WTC11 (cell line): ENCODE measurements at regions not wholly inside any gene's neighbourhood (a gene's known extent, or its start where the extent isn't known, plus 50 kb on each side); places are given as distances from the start of the nearest gene placed in this dataset.

ENCODE experiments used
- ATAC-seq: fragments of 200-7000 bp; cut with Tn5 transposase; 2 replicates; pipeline ENCODE4 v1.10.0; 2021; ENCODE audit warnings: mild to moderate bottlenecking, moderate library complexity
- CTCF ChIA-PET: fragments of 300-600 bp; sonication (Branson Sonifier 250); formaldehyde crosslinking; loops from one replicate; lab custom pipeline; 2021; ENCODE audit warnings: antibody characterized with exemption; lab: Charles Lee
- POLR2A ChIA-PET: fragments of 350-600 bp; sonication (Branson Sonifier 250); formaldehyde crosslinking; loops from one replicate; lab custom pipeline; 2021; ENCODE audit warnings: antibody characterized with exemption; lab: Charles Lee
- DNase-seq: peaks from one replicate; pipeline ENCODE4 v3.0.0; 2021; ENCODE audit warnings: low spot score
- H3K27ac Mint-ChIP-seq: 2 replicates; pipeline ENCODE4 v1.8.0; 2021; ENCODE audit warnings: mixed read lengths
- H3K27me3 Mint-ChIP-seq: 2 replicates; pipeline ENCODE4 v1.8.0; 2021; ENCODE audit warnings: low read depth, mild to moderate bottlenecking, moderate library complexity, mixed read lengths
- H3K36me3 Mint-ChIP-seq: 2 replicates; pipeline ENCODE4 v1.8.0; 2021; ENCODE audit warnings: mixed read lengths
- H3K4me1 Mint-ChIP-seq: 2 replicates; pipeline ENCODE4 v1.8.0; 2022; ENCODE audit warnings: mixed read lengths
- H3K4me3 Mint-ChIP-seq: 2 replicates; pipeline ENCODE4 v1.8.0; 2021; ENCODE audit warnings: mild to moderate bottlenecking, moderate library complexity, mixed read lengths
- H3K9me3 Mint-ChIP-seq: 2 replicates; pipeline ENCODE4 v1.8.0; 2021; ENCODE audit warnings: mixed read lengths
- CBFB ChIP-seq: sonication (generic); formaldehyde crosslinking; IDR thresholded peaks from 2 replicates; pipeline ENCODE4 v1.8.1; 2022; ENCODE audit warnings: mild to moderate bottlenecking, low read depth, missing genetic modification reagents
- E2F4 ChIP-seq: sonication (generic); formaldehyde crosslinking; IDR thresholded peaks from 2 replicates; pipeline ENCODE4 v1.8.1; 2022; ENCODE audit warnings: low read depth, mild to moderate bottlenecking, moderate library complexity, missing genetic modification reagents, borderline replicate concordance
- ERG ChIP-seq: fragments of 250-450 bp; sonication (Bioruptor Pico); IDR thresholded peaks from 2 replicates; pipeline ENCODE4 v1.8.0; 2021; ENCODE audit warnings: mild to moderate bottlenecking
- ESRRA ChIP-seq: sonication (generic); formaldehyde crosslinking; IDR thresholded peaks from 2 replicates; pipeline ENCODE4 v1.8.1; 2022; ENCODE audit warnings: mild to moderate bottlenecking, missing genetic modification reagents, borderline replicate concordance
- FOXJ3 ChIP-seq: sonication (generic); formaldehyde crosslinking; IDR thresholded peaks from 2 replicates; pipeline ENCODE4 v1.9.0; 2021; ENCODE audit warnings: missing genetic modification reagents, mild to moderate bottlenecking, borderline replicate concordance
- HMGA2 ChIP-seq: fragments of 250-450 bp; sonication (Bioruptor Pico); IDR thresholded peaks from 2 replicates; pipeline ENCODE4 v1.4.0; 2021; ENCODE audit warnings: mild to moderate bottlenecking, moderate library complexity
- KAT7 ChIP-seq: sonication (generic); formaldehyde crosslinking; IDR thresholded peaks from 2 replicates; pipeline ENCODE4 v1.8.1; 2023; ENCODE audit warnings: missing genetic modification reagents, mild to moderate bottlenecking, borderline replicate concordance
- NR1H2 ChIP-seq: sonication (generic); formaldehyde crosslinking; IDR thresholded peaks from 2 replicates; pipeline ENCODE4 v1.9.0; 2021; ENCODE audit warnings: mild to moderate bottlenecking, moderate library complexity, missing genetic modification reagents
- NR3C1 ChIP-seq: sonication (generic); formaldehyde crosslinking; conservative IDR thresholded peaks from 2 replicates; pipeline ENCODE4 v1.8.1; 2023; ENCODE audit warnings: low read depth, mild to moderate bottlenecking, missing genetic modification reagents
- PRRX2 ChIP-seq: fragments of 250-450 bp; sonication (Bioruptor Pico); IDR thresholded peaks from 2 replicates; pipeline ENCODE4 v1.8.0; 2021; ENCODE audit warnings: mild to moderate bottlenecking
- RELA ChIP-seq: sonication (generic); formaldehyde crosslinking; IDR thresholded peaks from 2 replicates; pipeline ENCODE4 v1.8.1; 2022; ENCODE audit warnings: missing genetic modification reagents, mild to moderate bottlenecking, borderline replicate concordance
- SP1 ChIP-seq: sonication (generic); formaldehyde crosslinking; conservative IDR thresholded peaks from 2 replicates; pipeline ENCODE4 v1.8.1; 2022; ENCODE audit warnings: missing genetic modification reagents
- ZNF121 ChIP-seq: sonication (generic); formaldehyde crosslinking; IDR thresholded peaks from 2 replicates; pipeline ENCODE4 v1.8.0; 2023; ENCODE audit warnings: missing genetic modification reagents
- ZNF512 ChIP-seq: sonication (generic); formaldehyde crosslinking; IDR thresholded peaks from 2 replicates; pipeline ENCODE4 v1.8.1; 2022; ENCODE audit warnings: missing genetic modification reagents, borderline replicate concordance
- TF ChIP-seq, protein P1 (sequence below): fragments of 250-450 bp; sonication (Bioruptor Pico); IDR thresholded peaks from 2 replicates; pipeline ENCODE4 v1.9.0; 2021; ENCODE audit warnings: mild to moderate bottlenecking, borderline replicate concordance
- TF ChIP-seq, protein P2 (sequence below): sonication (generic); formaldehyde crosslinking; IDR thresholded peaks from 2 replicates; pipeline ENCODE4 v1.8.1; 2022; ENCODE audit warnings: low read depth, missing genetic modification reagents, borderline replicate concordance
- TF ChIP-seq, protein P3 (sequence below): sonication (generic); formaldehyde crosslinking; IDR thresholded peaks from 2 replicates; pipeline ENCODE4 v1.8.1; 2023; ENCODE audit warnings: mild to moderate bottlenecking, missing genetic modification reagents
- TF ChIP-seq, protein P4 (sequence below): sonication (generic); formaldehyde crosslinking; IDR thresholded peaks from 2 replicates; pipeline ENCODE4 v1.8.0; 2022; ENCODE audit warnings: missing genetic modification reagents

GRCh38 chr9:104412238-104412637, 91.8 kb upstream of the OR13F1 start (continued):
- TF ChIP-seq E2F4 (no peak), NR1H2 (CRISPR knock-in tag) (no peak), HMGA2 (no peak), ESRRA (no peak), FOXJ3 (CRISPR knock-in tag) (no peak)
- TF ChIP-seq, protein P1, sequence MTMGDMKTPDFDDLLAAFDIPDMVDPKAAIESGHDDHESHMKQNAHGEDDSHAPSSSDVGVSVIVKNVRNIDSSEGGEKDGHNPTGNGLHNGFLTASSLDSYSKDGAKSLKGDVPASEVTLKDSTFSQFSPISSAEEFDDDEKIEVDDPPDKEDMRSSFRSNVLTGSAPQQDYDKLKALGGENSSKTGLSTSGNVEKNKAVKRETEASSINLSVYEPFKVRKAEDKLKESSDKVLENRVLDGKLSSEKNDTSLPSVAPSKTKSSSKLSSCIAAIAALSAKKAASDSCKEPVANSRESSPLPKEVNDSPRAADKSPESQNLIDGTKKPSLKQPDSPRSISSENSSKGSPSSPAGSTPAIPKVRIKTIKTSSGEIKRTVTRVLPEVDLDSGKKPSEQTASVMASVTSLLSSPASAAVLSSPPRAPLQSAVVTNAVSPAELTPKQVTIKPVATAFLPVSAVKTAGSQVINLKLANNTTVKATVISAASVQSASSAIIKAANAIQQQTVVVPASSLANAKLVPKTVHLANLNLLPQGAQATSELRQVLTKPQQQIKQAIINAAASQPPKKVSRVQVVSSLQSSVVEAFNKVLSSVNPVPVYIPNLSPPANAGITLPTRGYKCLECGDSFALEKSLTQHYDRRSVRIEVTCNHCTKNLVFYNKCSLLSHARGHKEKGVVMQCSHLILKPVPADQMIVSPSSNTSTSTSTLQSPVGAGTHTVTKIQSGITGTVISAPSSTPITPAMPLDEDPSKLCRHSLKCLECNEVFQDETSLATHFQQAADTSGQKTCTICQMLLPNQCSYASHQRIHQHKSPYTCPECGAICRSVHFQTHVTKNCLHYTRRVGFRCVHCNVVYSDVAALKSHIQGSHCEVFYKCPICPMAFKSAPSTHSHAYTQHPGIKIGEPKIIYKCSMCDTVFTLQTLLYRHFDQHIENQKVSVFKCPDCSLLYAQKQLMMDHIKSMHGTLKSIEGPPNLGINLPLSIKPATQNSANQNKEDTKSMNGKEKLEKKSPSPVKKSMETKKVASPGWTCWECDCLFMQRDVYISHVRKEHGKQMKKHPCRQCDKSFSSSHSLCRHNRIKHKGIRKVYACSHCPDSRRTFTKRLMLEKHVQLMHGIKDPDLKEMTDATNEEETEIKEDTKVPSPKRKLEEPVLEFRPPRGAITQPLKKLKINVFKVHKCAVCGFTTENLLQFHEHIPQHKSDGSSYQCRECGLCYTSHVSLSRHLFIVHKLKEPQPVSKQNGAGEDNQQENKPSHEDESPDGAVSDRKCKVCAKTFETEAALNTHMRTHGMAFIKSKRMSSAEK (CRISPR knock-in tag): no peak

DNA sequence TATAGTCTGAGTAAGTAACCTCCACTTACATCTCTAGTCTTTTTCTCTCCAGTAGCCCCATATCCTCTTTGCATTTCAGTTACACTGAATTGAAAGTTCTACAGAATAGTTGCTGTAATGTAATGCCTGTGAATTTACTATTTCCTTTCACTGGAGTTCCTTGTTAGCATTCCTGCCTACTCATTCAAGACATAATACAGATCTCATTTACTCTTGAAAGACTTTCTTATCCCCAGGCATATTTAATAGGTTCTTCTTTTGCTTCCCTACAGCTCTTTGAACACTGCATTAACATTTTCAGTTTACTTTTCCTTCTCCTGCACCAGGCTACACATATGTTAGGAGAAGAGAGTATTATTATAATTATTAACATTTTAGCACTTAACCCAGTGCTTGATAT, 87.6 kb upstream of the OR13F1 start:
- Mint-ChIP-seq H3K27me3 (no peaks in the 10 kb centered on the region), H3K9me3 (peaks cover 70% of the 10 kb centered on the region), H3K36me3 (peaks cover 41% of the 10 kb centered on the region), H3K4me1 (no peaks in the 10 kb centered on the region)
- ATAC-seq (no peak), DNase-seq (no peak)
- TF ChIP-seq PRRX2 (CRISPR knock-in tag) (no peak), RELA (CRISPR knock-in tag) (no peak), KAT7 (CRISPR knock-in tag) (no peak), ZNF512 (no peak)
- TF ChIP-seq, protein P2, sequence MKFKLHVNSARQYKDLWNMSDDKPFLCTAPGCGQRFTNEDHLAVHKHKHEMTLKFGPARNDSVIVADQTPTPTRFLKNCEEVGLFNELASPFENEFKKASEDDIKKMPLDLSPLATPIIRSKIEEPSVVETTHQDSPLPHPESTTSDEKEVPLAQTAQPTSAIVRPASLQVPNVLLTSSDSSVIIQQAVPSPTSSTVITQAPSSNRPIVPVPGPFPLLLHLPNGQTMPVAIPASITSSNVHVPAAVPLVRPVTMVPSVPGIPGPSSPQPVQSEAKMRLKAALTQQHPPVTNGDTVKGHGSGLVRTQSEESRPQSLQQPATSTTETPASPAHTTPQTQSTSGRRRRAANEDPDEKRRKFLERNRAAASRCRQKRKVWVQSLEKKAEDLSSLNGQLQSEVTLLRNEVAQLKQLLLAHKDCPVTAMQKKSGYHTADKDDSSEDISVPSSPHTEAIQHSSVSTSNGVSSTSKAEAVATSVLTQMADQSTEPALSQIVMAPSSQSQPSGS (CRISPR knock-in tag): no peak
- TF ChIP-seq, protein P3, sequence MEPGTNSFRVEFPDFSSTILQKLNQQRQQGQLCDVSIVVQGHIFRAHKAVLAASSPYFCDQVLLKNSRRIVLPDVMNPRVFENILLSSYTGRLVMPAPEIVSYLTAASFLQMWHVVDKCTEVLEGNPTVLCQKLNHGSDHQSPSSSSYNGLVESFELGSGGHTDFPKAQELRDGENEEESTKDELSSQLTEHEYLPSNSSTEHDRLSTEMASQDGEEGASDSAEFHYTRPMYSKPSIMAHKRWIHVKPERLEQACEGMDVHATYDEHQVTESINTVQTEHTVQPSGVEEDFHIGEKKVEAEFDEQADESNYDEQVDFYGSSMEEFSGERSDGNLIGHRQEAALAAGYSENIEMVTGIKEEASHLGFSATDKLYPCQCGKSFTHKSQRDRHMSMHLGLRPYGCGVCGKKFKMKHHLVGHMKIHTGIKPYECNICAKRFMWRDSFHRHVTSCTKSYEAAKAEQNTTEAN: no peak
- TF ChIP-seq, all 79 proteins: peak for 0
- Mint-ChIP-seq H3K4me3 (no peak overlapping the region), H3K27ac (no peak overlapping the region)
- ChIA-PET POLR2A (no interaction called here), CTCF (no interaction called here)

DNA sequence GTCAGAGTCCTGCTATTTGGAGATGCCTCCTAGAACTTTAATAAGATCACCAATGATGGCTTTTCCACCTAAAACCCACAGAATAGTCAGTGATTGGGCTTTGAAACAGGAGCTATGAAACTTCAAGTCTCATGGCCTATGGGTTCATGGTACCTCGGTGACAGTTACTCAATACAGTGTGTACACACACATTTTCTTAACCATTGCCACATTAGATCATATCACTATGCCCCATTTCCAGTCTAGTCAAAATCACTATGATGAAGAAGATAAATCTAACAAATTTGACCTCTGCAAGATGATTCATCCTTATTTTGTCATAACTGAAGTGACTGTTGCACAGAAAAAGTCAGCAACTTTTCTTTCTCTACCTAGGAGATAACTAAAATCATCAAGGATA, 86.8 kb upstream of the OR13F1 start:
- CTCF ChIA-PET: no interaction called here
- Mint-ChIP-seq H3K4me3 (no peak overlapping the region), H3K27ac (no peak overlapping the region), H3K9me3 (peaks cover 68% of the 10 kb centered on the region), H3K4me1 (no peaks in the 10 kb centered on the region), H3K27me3 (no peaks in the 10 kb centered on the region), H3K36me3 (peaks cover 39% of the 10 kb centered on the region)
- ATAC-seq: no peak
- POLR2A ChIA-PET: no interaction called here
- DNase-seq: no peak
- TF ChIP-seq ESRRA (no peak), PRRX2 (CRISPR knock-in tag) (no peak), ZNF121 (CRISPR knock-in tag) (no peak), SP1 (CRISPR knock-in tag) (no peak), ERG (CRISPR knock-in tag) (no peak), CBFB (no peak), NR3C1 (CRISPR knock-in tag) (no peak), NR1H2 (CRISPR knock-in tag) (no peak), RELA (CRISPR knock-in tag) (no peak)
- TF ChIP-seq, protein P4, sequence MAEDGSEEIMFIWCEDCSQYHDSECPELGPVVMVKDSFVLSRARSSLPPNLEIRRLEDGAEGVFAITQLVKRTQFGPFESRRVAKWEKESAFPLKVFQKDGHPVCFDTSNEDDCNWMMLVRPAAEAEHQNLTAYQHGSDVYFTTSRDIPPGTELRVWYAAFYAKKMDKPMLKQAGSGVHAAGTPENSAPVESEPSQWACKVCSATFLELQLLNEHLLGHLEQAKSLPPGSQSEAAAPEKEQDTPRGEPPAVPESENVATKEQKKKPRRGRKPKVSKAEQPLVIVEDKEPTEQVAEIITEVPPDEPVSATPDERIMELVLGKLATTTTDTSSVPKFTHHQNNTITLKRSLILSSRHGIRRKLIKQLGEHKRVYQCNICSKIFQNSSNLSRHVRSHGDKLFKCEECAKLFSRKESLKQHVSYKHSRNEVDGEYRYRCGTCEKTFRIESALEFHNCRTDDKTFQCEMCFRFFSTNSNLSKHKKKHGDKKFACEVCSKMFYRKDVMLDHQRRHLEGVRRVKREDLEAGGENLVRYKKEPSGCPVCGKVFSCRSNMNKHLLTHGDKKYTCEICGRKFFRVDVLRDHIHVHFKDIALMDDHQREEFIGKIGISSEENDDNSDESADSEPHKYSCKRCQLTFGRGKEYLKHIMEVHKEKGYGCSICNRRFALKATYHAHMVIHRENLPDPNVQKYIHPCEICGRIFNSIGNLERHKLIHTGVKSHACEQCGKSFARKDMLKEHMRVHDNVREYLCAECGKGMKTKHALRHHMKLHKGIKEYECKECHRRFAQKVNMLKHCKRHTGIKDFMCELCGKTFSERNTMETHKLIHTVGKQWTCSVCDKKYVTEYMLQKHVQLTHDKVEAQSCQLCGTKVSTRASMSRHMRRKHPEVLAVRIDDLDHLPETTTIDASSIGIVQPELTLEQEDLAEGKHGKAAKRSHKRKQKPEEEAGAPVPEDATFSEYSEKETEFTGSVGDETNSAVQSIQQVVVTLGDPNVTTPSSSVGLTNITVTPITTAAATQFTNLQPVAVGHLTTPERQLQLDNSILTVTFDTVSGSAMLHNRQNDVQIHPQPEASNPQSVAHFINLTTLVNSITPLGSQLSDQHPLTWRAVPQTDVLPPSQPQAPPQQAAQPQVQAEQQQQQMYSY: no peak
